ENCODE measurements at regions not wholly inside any gene's neighbourhood (a gene's known extent, or its start where the extent isn't known, plus 50 kb on each side); places are given as distances from the start of the nearest gene placed in this dataset.

DNA sequence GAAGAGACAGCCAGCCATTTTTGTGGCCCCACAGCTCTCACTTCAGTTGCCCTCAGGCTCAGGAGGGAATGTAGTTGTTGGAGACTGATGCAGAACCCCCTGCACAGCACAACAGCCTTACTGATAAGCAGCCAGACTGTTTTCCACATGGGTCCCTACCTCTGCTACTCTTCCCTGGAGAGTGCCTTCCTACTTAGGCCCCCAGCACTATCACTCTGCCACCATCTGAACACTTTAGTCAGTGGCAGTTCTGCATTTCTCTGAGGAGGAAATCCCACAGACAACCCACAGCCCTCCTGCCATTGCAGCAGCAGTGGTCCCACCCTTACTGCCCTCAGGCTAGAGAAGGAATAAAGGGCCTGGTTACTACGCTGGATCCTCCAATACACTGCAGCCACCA lies 61.8 kb upstream of the PTPRD start:
- Mint-ChIP-seq H3K27me3 (ENCODE audit: low read depth) (no peaks in the 10 kb centered on the region), H3K36me3 (peaks cover 2% of the 10 kb centered on the region; the same call in 1 of the 2 replicates), H3K4me3 (no peak overlapping the region), H3K27ac (no peak overlapping the region), H3K9me3 (peaks cover 8% of the 10 kb centered on the region), H3K4me1 (0 out of 2 replicates have a peak, but pooled peaks cover 3% of the 10 kb centered on the region)
- no peak for TF ChIP-seq ATF2 (CRISPR knock-in tag; IDR thresholded peaks at IDR 0.05; ENCODE audit: borderline replicate concordance, low read depth)
- no peak for TF ChIP-seq NR2C2 (CRISPR knock-in tag; IDR thresholded peaks at IDR 0.05)
- TF ChIP-seq ZNF138 (CRISPR knock-in tag; conservative IDR thresholded peaks at IDR 0.05) = no peak
- TF ChIP-seq, protein P1, sequence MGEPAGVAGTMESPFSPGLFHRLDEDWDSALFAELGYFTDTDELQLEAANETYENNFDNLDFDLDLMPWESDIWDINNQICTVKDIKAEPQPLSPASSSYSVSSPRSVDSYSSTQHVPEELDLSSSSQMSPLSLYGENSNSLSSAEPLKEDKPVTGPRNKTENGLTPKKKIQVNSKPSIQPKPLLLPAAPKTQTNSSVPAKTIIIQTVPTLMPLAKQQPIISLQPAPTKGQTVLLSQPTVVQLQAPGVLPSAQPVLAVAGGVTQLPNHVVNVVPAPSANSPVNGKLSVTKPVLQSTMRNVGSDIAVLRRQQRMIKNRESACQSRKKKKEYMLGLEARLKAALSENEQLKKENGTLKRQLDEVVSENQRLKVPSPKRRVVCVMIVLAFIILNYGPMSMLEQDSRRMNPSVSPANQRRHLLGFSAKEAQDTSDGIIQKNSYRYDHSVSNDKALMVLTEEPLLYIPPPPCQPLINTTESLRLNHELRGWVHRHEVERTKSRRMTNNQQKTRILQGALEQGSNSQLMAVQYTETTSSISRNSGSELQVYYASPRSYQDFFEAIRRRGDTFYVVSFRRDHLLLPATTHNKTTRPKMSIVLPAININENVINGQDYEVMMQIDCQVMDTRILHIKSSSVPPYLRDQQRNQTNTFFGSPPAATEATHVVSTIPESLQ (CRISPR knock-in tag; IDR thresholded peaks at IDR 0.05) = no peak
- TF ChIP-seq E2F1 (CRISPR knock-in tag; IDR thresholded peaks at IDR 0.05) = no peak
- TF ChIP-seq, protein P2, sequence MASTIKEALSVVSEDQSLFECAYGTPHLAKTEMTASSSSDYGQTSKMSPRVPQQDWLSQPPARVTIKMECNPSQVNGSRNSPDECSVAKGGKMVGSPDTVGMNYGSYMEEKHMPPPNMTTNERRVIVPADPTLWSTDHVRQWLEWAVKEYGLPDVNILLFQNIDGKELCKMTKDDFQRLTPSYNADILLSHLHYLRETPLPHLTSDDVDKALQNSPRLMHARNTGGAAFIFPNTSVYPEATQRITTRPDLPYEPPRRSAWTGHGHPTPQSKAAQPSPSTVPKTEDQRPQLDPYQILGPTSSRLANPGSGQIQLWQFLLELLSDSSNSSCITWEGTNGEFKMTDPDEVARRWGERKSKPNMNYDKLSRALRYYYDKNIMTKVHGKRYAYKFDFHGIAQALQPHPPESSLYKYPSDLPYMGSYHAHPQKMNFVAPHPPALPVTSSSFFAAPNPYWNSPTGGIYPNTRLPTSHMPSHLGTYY (CRISPR knock-in tag; IDR thresholded peaks at IDR 0.05) = no peak
- no peak for TF ChIP-seq ELF4 (CRISPR knock-in tag; IDR thresholded peaks at IDR 0.05; ENCODE audit: low read depth)
- TF ChIP-seq AR (CRISPR knock-in tag; IDR thresholded peaks at IDR 0.05) = no peak
- TF ChIP-seq IRF2 (CRISPR knock-in tag; IDR thresholded peaks at IDR 0.05; ENCODE audit: borderline replicate concordance, low read depth) = no peak
- CTCF ChIA-PET = no interaction called here
- ATAC-seq (peak; percentile 60), DNase-seq (ENCODE audit: low spot score) (no peak)
- POLR2A ChIA-PET = no interaction called here

GRCh38 chr9:10678010-10678409 lies 65.2 kb upstream of the PTPRD start:
- POLR2A ChIA-PET = no interaction called here
- peaks cover 13% of the 10 kb centered on the region for H3K9me3 Mint-ChIP-seq
- TF ChIP-seq, protein P3, sequence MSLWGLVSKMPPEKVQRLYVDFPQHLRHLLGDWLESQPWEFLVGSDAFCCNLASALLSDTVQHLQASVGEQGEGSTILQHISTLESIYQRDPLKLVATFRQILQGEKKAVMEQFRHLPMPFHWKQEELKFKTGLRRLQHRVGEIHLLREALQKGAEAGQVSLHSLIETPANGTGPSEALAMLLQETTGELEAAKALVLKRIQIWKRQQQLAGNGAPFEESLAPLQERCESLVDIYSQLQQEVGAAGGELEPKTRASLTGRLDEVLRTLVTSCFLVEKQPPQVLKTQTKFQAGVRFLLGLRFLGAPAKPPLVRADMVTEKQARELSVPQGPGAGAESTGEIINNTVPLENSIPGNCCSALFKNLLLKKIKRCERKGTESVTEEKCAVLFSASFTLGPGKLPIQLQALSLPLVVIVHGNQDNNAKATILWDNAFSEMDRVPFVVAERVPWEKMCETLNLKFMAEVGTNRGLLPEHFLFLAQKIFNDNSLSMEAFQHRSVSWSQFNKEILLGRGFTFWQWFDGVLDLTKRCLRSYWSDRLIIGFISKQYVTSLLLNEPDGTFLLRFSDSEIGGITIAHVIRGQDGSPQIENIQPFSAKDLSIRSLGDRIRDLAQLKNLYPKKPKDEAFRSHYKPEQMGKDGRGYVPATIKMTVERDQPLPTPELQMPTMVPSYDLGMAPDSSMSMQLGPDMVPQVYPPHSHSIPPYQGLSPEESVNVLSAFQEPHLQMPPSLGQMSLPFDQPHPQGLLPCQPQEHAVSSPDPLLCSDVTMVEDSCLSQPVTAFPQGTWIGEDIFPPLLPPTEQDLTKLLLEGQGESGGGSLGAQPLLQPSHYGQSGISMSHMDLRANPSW (CRISPR knock-in tag; conservative IDR thresholded peaks at IDR 0.05; ENCODE audit: low read depth) = no peak
- TF ChIP-seq SOX15 (CRISPR knock-in tag; IDR thresholded peaks at IDR 0.05) (no peak), IRF2 (CRISPR knock-in tag; IDR thresholded peaks at IDR 0.05; ENCODE audit: borderline replicate concordance, low read depth) (no peak), MYBL2 (CRISPR knock-in tag; IDR thresholded peaks at IDR 0.05) (no peak), JAZF1 (CRISPR knock-in tag; IDR thresholded peaks at IDR 0.05) (no peak), ZNF416 (CRISPR knock-in tag; IDR thresholded peaks at IDR 0.05) (no peak), SP1 (CRISPR knock-in tag; conservative IDR thresholded peaks at IDR 0.05) (no peak), FOXK1 (CRISPR knock-in tag; IDR thresholded peaks at IDR 0.05) (no peak), USF1 (CRISPR knock-in tag; IDR thresholded peaks at IDR 0.05) (no peak), KAT7 (CRISPR knock-in tag; IDR thresholded peaks at IDR 0.05; ENCODE audit: borderline replicate concordance) (no peak)
- H3K4me3 Mint-ChIP-seq = no peak overlapping the region
- H3K27me3 Mint-ChIP-seq (ENCODE audit: low read depth) = no peaks in the 10 kb centered on the region
- CTCF ChIA-PET = no interaction called here
- peaks cover 2% of the 10 kb centered on the region; the same call in 1 of the 2 replicates for H3K36me3 Mint-ChIP-seq
- no peak for ATAC-seq
- H3K4me1 Mint-ChIP-seq = 0 out of 2 replicates have a peak, but pooled peaks cover 3% of the 10 kb centered on the region
- DNase-seq (ENCODE audit: low spot score) = no peak
- H3K27ac Mint-ChIP-seq = no peak overlapping the region
